ENCODE measurements at regions not wholly inside any gene's neighbourhood (a gene's known extent, or its start where the extent isn't known, plus 50 kb on each side); places are given as distances from the start of the nearest gene placed in this dataset.

DNA sequence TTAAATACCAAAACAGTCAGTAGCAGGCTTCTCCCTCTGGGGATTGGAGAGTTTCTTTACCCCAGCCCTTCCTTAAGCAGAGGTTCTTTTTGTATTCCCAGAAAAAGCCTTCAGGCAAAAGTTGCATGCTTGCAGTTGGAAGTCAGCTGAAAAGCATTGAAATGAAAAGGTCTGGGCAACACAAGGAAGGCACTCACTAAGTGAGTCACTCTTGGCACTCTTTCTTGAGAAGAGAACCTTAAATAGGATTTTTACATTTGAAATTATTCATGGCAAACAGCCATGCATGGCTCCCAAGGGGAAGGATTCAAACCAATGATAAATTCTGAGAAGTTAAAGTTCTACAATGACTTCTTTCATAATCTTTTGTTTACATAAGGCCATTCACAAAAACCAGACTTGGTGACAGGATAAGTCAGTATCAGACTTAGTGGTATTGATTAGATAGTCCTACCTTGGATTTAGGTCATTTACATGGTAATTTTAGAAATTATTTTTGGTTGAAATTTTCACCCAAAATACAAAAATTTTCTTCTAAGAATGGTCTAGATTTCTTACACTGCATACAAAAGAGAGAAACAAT lies 2068.9 kb downstream of the PCDH7 start:
- TF ChIP-seq, protein P1, sequence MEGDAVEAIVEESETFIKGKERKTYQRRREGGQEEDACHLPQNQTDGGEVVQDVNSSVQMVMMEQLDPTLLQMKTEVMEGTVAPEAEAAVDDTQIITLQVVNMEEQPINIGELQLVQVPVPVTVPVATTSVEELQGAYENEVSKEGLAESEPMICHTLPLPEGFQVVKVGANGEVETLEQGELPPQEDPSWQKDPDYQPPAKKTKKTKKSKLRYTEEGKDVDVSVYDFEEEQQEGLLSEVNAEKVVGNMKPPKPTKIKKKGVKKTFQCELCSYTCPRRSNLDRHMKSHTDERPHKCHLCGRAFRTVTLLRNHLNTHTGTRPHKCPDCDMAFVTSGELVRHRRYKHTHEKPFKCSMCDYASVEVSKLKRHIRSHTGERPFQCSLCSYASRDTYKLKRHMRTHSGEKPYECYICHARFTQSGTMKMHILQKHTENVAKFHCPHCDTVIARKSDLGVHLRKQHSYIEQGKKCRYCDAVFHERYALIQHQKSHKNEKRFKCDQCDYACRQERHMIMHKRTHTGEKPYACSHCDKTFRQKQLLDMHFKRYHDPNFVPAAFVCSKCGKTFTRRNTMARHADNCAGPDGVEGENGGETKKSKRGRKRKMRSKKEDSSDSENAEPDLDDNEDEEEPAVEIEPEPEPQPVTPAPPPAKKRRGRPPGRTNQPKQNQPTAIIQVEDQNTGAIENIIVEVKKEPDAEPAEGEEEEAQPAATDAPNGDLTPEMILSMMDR (conservative IDR thresholded peaks at IDR 0.05; ENCODE audit: low read length): no peak
- no peak for TF ChIP-seq EZH2phosphoT487 (IDR thresholded peaks at IDR 0.05; ENCODE audit: borderline replicate concordance)

Measured in Loucy (cell line).